Inferior parietal cortex (tissue), 1 donor: ENCODE measurements at regions not wholly inside any gene's neighbourhood (a gene's known extent, or its start where the extent isn't known, plus 50 kb on each side); places are given as distances from the start of the nearest gene placed in this dataset.
A peak's percentile ranks its signal among the peaks of the same experiment; 100 is the strongest.

Experiments
- DNase-seq: peaks from one replicate; pipeline ENCODE4 v3.0.0-alpha.2; 2016; ENCODE audit errors: extremely low spot score

- no peak for DNase-seq
Observed at GRCh38 chr3:34783876-34784275, 855.4 kb upstream of the ARPP21 start.

GRCh38 chr3:34793057-34793456 is 846.3 kb upstream of the ARPP21 start:
- no peak for DNase-seq

DNA sequence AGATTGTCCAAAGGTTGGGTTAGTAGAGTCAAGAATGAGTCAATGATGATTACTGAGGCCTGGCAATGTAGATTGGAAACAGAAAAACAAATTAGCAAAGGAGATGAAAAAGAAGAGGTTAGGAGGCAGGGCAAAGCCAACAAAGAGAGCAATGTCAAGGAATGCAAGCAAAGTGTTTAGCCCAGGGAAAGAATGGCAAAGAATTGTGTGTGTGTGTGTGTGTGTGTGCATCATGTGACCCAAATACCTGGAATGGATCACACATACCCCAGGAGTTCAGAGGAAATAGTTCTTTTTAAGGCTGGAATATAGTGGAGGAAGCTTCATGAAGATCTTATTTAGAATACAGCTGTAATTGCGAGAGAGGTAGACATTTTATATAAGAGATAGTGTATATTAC is 831.7 kb upstream of the ARPP21 start:
- DNase-seq = no peak

DNA sequence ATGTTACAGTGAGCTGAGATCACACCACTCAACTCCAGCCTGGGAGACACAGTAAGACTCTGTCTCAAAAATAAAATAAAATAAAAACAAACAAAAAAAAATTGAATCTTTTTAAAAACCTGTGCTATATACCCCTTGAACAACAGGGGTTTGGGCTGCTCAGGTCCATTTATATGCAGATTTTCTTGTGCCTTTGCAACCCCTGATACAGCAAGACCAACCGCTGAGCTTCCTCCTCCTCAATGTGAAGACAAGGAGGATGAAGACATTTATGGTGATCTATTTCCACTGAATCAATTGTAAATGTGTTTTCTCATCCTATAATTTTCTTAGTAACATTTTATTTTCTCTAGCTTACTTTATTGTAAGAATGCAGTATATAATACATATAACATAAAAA is 831.0 kb upstream of the ARPP21 start:
- DNase-seq = no peak

DNA sequence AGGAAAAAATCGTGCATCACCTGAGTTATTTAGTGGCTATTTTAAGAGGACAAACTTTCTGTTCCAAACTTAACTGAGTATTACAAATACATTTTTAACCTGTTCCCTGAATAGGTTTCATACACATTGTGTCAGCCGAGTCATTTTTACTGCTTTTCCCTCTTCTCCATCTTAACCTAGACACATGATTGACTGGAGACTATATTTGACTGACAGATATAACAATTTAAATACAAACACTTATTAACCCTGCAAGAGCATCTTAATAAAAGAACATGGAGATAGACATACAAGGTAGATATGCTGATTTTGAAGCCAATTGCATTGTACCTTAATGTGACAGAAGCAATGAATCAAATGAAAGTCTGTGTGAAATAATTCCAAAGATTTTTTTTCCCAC is 810.5 kb upstream of the ARPP21 start:
- no peak for DNase-seq

GRCh38 chr3:34832865-34833508 is 806.3 kb upstream of the ARPP21 start:
- DNase-seq = no peak

DNA sequence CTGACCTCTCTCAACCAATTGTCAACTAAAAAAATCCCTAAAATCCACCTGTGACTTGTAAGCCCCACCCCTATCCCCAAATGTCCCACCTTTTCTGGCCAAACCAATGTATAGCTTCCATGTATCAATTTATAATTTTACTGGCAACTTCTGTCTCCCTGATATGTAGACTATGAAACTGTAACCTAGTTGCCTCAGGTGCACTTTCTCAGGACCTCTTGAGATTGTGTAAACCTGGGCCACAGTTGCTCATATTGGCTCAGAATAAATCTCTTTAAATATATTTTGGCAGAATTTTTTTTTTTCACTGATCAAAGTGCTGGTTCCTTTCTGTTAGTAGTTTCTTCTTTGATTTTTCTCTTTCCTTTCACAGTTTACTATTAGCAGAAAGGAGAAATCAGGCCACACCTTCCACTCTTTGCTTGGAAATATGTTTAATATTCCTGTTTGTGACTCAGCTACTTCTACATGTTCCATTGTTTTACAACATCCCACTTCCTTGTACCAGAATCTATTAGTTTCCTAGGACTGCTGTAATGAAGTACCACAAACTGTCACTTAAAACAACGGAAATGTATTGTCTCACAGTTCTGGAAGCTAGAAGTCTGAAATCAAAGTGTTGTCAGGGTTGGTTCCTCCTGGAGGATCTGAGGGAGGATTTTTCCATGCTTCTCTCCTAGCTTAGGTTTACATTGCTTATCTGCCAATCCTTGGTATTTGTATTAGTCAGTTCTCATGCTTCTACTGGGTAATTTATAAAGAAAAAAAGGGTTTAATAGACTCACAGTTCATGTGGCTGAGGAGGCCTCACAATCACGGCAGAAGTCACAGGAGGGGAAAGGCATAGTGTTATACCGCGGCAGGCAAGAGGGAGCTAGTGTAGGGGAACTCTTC is 801.2 kb upstream of the ARPP21 start:
- DNase-seq = no peak

- peak; percentile 30 for DNase-seq
Observed at GRCh38 chr3:34842706-34843480, 796.4 kb upstream of the ARPP21 start.

DNA sequence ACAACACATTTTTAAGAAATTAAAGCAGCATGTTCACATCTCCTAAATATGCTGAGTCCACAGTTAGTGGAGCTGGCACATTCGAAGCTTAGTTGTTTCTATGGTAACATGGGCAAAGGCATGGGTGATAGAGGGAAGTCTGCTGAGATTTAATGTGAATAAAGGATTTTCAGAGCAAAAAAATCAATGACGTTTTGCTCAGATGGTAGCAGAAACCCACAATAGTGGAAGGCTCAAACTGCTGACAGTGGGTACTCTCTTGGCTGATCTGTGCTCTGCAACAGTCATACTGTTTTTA is 795.1 kb upstream of the ARPP21 start:
- peak; percentile 51 for DNase-seq

DNA sequence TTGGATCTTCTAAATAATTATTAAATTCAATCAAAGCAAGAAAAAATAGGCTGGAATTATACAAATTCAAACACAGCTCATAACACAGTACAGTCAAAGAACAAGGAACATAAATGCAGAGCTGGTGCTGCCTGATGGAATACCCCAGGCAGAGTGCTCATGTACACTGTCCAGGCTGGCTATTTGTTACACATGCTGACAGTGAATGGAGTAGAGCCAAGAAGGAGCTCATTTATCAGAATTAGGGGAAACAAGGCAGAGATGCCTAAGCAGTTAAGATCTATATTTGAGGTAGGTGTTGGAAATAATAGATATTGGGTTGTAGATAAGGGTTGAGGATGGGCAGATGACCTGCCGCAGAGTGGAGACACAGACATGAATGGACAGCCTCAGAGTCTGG is 788.2 kb upstream of the ARPP21 start:
- DNase-seq = no peak

DNA sequence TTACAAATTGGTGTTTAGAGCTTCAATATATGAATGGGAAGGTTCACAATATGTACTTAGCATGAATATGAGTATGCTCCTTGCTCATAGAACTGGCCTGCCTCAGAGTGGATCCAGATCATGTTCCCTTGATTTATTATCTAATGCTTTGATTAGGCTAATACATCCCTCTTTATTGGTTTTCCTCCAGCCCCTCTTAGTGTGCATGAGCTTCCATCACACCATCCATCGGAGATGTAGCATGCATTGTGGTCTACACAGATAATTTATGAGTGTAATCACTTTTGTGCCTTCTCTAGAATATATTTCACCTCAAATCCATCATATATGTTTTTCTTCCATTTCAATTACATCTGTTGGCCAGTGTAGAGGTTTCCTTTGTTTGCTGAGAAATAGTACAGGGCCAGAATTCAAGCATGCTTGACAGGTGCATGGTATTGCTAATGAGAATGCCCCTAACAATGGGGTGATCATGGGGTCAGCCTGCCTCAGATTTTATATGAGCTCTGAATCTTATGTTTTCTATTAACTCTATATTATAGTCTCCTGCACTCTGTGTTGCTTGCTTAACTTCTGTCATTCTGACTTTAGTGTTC is 786.4 kb upstream of the ARPP21 start:
- DNase-seq = no peak

DNA sequence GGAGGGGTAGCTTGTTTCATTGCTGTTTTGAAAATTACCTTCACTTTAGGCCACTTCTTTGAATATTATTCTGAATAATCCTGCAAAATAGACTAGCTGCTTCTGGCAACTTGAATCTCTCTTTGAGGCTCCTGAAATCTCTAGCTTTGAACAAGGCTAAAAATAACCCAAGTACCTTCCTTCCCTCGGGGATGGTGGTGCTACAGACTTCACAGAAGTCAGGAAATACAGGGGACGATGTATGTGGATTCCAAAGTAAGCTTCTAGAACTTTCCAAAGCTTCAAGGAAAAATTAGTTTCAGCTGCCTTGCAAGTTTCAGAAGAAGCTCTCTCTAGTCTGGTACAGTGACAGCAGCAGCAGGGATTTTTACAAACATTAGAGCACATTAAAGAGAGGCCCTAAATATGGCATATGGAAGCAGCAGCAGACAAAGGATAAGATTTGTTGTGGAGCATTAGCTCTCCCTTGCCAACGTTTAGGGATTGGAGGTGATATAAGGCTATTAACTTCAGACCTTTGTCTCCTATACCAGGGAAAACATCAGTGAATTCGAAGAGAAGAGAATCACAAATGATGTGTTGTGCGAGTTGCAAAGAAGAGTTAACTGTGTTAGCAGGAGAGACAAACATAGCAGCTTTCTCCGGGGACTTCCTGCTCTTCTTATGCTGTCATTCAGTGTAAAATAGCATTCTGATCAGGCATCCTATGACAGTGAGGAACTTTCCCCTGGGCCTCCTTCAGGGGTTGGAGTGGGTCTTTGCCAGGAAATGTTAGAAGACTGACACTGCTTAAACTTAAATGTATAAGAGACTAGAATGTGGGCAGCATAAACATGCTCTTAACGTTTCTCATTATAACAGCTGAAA is 783.0 kb upstream of the ARPP21 start:
- DNase-seq = no peak

DNA sequence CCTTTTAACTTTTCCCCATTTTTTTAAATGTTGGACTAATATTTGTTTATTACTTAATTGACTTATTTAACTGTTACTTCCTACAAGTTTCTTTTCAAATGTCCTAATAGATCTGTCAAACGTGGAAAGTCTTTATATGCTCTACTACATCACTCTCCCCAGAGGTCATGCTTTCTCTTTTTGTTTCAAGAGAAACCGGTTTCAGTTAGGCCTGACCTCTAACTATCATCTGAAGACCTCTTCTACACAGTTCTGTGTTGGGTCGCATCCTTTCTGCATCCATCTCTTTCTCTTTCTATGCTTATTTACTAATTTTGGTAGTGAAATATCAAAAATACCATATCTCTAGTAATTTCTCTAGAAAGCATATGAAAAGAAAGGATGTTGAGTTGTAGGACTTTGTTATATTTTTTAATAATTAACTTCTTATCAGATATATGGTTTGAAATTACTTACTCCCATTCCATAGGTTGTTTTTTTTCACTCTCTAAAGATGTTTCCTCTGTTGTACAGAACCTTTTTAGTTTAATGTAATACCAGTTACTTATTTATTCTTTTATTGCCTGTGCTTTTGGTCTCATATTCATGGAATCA is 781.2 kb upstream of the ARPP21 start:
- DNase-seq = no peak

- no peak for DNase-seq
Observed at GRCh38 chr3:34859746-34860145, 779.6 kb upstream of the ARPP21 start.

GRCh38 chr3:34862456-34862855 is 776.9 kb upstream of the ARPP21 start:
- no peak for DNase-seq

DNA sequence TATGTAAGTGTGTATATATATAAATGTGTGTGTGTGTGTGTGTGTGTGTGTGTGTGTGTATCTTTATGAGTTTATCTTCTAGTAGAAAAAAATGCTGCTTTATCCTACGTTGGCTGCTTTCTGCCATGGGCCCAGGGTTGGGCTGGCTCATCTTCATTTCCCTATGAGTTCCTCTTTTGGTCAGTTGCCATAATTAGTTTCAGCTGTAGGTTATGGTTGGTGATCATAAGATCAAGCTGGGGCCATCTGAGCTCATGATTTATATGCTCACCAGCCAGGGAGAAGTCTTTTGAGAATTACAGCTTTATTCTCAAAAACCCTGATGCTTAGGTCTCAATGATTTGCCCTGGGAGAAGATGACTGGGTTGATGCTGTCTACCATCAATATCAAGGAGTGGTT is 775.8 kb upstream of the ARPP21 start:
- no peak for DNase-seq

GRCh38 chr3:34864011-34864410 is 775.3 kb upstream of the ARPP21 start:
- DNase-seq = no peak

- DNase-seq = no peak
Observed at GRCh38 chr3:34865346-34865745, 774.0 kb upstream of the ARPP21 start.

- no peak for DNase-seq
Observed at GRCh38 chr3:34868935-34869334, 770.4 kb upstream of the ARPP21 start.

DNA sequence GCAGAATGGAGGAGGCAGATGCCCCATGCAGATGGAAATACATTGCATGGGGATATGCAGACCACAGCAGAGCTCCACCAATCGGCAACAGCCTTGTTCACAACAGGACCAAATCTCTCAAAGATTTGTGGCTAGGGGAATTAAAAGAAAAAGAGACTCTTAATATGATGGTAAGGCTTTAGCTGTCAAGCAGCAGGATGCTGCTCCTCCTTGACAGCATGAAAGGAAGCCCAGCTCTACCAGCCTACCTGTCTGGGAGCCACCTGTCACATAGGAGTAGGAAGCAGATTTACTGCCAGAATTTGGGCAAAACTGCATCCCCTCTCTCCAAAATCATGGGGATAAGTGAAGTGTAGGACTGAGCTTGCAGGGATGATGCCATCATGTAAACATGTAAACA is 769.6 kb upstream of the ARPP21 start:
- no peak for DNase-seq

DNA sequence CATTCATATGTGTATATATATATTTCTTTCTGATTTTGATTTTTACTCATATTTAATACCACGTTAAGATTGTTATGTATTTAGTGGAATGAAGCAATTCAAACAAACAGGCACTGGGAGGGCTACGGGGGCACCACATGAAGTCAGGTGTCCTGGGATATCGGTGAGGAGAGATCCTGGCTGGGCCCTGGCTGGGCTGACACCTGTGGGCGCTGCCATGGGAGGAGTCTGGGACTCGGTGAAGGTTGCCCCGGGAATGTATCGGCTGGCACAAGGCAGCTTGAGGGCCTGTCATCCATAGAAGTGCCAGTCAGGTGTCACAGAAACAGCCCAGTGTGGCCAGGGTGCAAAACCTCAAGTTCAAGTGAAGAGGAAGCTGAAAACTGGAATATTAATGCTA is 766.9 kb upstream of the ARPP21 start:
- no peak for DNase-seq
